Transverse colon (tissue), 4 donors: ENCODE measurements at regions not wholly inside any gene's neighbourhood (a gene's known extent, or its start where the extent isn't known, plus 50 kb on each side); places are given as distances from the start of the nearest gene placed in this dataset.

Experiments used
- DNase-seq: peaks from one replicate; pipeline ENCODE4 v3.0.0-alpha.2; 2019
- H3K27ac ChIP-seq, 4 donors: fragments of 200-600 bp; sonication (generic); 2 replicates each; pipeline ENCODE4 v1.5.1; 2016 to 2018; ENCODE audit warnings: inconsistent platforms in 4 of 4
- H3K27me3 ChIP-seq: fragments of 200-600 bp; sonication (generic); 2 replicates; pipeline ENCODE4 v1.5.1; 2017; ENCODE audit warnings: inconsistent platforms
- H3K36me3 ChIP-seq, 4 donors: fragments of 200-600 bp; sonication (generic); 2 replicates each; pipeline ENCODE4 v1.5.1; 2017 to 2019; ENCODE audit warnings: inconsistent platforms in 4 of 4
- H3K4me1 ChIP-seq, 4 donors: fragments of 200-600 bp; sonication (generic); 2 replicates each; pipeline ENCODE4 v1.5.1; 2017 to 2020; ENCODE audit warnings: inconsistent platforms in 4 of 4
- H3K4me3 ChIP-seq, 4 donors: fragments of 200-600 bp; sonication (generic); 1 replicate in 1 of 4; 2 replicates in 3 of 4; pipeline versions ENCODE4 v1.5.1 to v1.6.1; 2017 to 2019; ENCODE audit warnings: inconsistent platforms in 4 of 4
- H3K9me3 ChIP-seq, 2 donors: fragments of 200-600 bp; sonication (generic); 2 replicates each; pipeline ENCODE4 v1.5.1; 2017 to 2019; ENCODE audit warnings: inconsistent platforms in 2 of 2
- CTCF ChIP-seq, 5 experiments: fragments of 200-600 bp in 3 of 5; fragments of 450-650 bp in 2 of 5; sonication (generic) in 3 of 5; IDR thresholded peaks; 1 replicate in 2 of 5; 2 replicates in 3 of 5; pipeline ENCODE4 v1.5.1; 2016 to 2017; ENCODE audit warnings: antibody characterized with exemption in 5 of 5, inconsistent platforms in 3 of 5, mild to moderate bottlenecking in 2 of 5, moderate library complexity in 1 of 5
- EP300 ChIP-seq: sonication (generic); formaldehyde crosslinking; IDR thresholded peaks from one replicate; pipeline ENCODE4 v1.6.1; 2017; ENCODE audit warnings: antibody characterized with exemption, low read depth
- POLR2A ChIP-seq: fragments of 450-650 bp; IDR thresholded peaks from one replicate; pipeline ENCODE4 v1.6.1; 2016; ENCODE audit warnings: antibody characterized with exemption, mild to moderate bottlenecking, moderate library complexity
- POLR2AphosphoS5 ChIP-seq, 3 donors: sonication (generic); formaldehyde crosslinking; IDR thresholded peaks; one replicate each; pipeline ENCODE4 v1.6.1; 2016; ENCODE audit warnings: antibody characterized with exemption in 3 of 3
- WGBS, 2 donors: methylation state at CpG; one replicate each; pipeline ENCODE4 v1.1.5; 2018; ENCODE audit warnings: low coverage in 1 of 2; 5-methylcytosine and 5-hydroxymethylcytosine counted together
- in situ Hi-C, 4 donors: fragments of 200-750 bp; cut with MboI; loops; one replicate each; pipeline versions ENCODE4 v1.15.0 to v1.15.1; 2017; ENCODE audit warnings: low sequenced_read_pairs in 3 of 4, low pct_ligation_motif_present in 1 of 4, low pct_unique_long_range_greater_than_20kb in 1 of 4
- intact Hi-C: fragments of 100-400 bp; cut with DNase I; formaldehyde crosslinking; loops from one replicate; pipeline ENCODE4 v1.15.1; 2023; ENCODE audit warnings: low total_unique reads

DNA sequence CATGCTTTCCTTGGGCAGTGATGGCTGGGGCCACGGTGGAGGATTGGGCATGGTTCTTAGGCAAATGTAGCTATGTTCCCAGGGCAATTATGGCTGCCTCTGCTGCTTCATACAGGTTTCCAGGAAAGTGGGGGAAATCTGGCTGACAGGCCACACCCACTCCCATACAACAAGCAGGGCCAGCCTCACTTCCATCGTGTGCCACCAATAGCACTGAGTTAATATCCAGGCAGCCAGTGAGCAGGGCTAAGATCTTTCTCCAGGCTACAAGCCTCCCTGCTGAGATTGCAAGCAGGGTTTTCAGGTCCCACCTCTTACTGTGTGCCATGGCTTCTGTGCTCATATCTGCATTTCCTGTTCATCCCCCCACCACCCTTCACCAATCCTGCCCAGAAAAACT is 1291.9 kb downstream of the SI start:
- Histone ChIP-seq H3K27ac (no peak overlapping the region), H3K36me3 (no peaks in the 10 kb centered on the region), H3K27me3 (no peaks in the 10 kb centered on the region), H3K4me3 (no peak overlapping the region), H3K9me3 (peaks cover 0 to 3% of the 10 kb centered on the region in 2 donors), H3K4me1 (no peaks in the 10 kb centered on the region)
- intact Hi-C loops = no loop called here
- in situ Hi-C loops = no loop called here
- WGBS, 2 donors = 52% methylated on average over 2 of the region's 2 CpGs; no CpG with 5 or more reads in 1 of the 2 donors
- DNase-seq = no peak
- no peak for TF ChIP-seq CTCF (IDR thresholded peaks at IDR 0.05)
- no peak for TF ChIP-seq POLR2AphosphoS5 (IDR thresholded peaks at IDR 0.05)
- no peak for TF ChIP-seq POLR2A
- TF ChIP-seq EP300 = no peak

DNA sequence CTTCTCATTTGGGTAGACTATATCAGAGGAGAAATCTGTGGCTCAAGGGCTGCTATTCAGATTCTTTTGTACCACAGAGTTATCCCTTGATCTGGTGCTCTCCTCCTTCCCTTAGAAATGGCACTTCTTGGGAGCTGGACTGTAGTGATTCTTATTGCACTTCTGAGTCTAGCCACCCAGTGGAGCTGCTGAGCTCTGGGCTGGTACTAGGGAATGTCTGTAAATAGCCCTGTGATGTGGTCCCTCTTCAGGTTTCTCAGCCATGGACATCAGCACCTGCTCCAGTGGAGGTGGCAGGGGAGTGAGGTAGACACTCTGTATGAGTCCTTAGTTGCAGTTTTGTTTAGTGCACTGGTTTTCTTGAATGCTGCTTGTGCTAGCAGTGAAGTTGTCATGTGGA is 1292.6 kb downstream of the SI start:
- H3K27ac ChIP-seq = no peak overlapping the region
- no peak overlapping the region for H3K4me3 ChIP-seq
- intact Hi-C loops = no loop called here
- H3K4me1 ChIP-seq = no peaks in the 10 kb centered on the region
- DNase-seq = no peak
- no peaks in the 10 kb centered on the region for H3K27me3 ChIP-seq
- in situ Hi-C loops = no loop called here
- peaks cover 0 to 3% of the 10 kb centered on the region in 2 donors for H3K9me3 ChIP-seq
- H3K36me3 ChIP-seq = no peaks in the 10 kb centered on the region
- TF ChIP-seq EP300 (no peak), POLR2A (no peak), POLR2AphosphoS5 (IDR thresholded peaks at IDR 0.05) (no peak), CTCF (IDR thresholded peaks at IDR 0.05) (no peak)

GRCh38 chr3:163779396-163780344 is 1298.6 kb downstream of the SI start:
- H3K27ac ChIP-seq = no peak overlapping the region
- no peak for DNase-seq
- in situ Hi-C loops (no loop called here), intact Hi-C loops (no loop called here)
- H3K36me3 ChIP-seq = no peaks in the 10 kb centered on the region
- no peaks in the 10 kb centered on the region for H3K27me3 ChIP-seq
- H3K9me3 ChIP-seq = peaks cover 0 to 3% of the 10 kb centered on the region in 2 donors
- TF ChIP-seq EP300 (no peak), POLR2A (no peak)
- WGBS, 2 donors = 57 to 63% methylated on average over 10 to 13 of the region's 13 CpGs
- H3K4me1 ChIP-seq = no peaks in the 10 kb centered on the region
- H3K4me3 ChIP-seq = no peak overlapping the region

DNA sequence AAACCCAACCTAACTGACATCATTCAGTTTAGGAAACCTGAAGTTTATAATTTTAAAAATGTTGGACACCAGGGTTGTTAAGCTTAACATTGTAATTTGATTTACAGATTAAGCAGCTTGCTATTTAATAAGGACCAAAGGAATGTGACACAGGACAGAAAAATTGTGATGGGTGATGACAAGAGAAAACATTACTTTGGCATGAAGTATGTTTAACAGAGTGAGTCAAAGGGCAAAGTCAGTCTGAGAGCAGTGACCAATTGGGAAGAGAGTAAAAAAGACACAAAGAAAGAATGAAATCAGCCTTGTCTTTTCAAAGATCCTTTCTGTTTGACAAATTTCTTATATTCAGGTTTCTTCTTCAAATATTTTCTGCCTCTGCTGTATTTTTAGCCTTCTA is 1301.6 kb downstream of the SI start:
- Histone ChIP-seq H3K36me3 (no peaks in the 10 kb centered on the region), H3K4me1 (no peaks in the 10 kb centered on the region), H3K9me3 (no peaks in the 10 kb centered on the region), H3K4me3 (no peak overlapping the region), H3K27me3 (no peaks in the 10 kb centered on the region), H3K27ac (no peak overlapping the region)
- TF ChIP-seq POLR2AphosphoS5 (IDR thresholded peaks at IDR 0.05) (no peak), CTCF (IDR thresholded peaks at IDR 0.05) (no peak), EP300 (no peak), POLR2A (no peak)
- intact Hi-C loops (no loop called here), in situ Hi-C loops (no loop called here)
- no peak for DNase-seq

- no peak overlapping the region for H3K4me3 ChIP-seq
- no peak overlapping the region for H3K27ac ChIP-seq
- DNase-seq = no peak
- H3K9me3 ChIP-seq = no peaks in the 10 kb centered on the region
- intact Hi-C loops (no loop called here), in situ Hi-C loops (no loop called here)
- no peaks in the 10 kb centered on the region for H3K36me3 ChIP-seq
- no peaks in the 10 kb centered on the region for H3K27me3 ChIP-seq
- H3K4me1 ChIP-seq = no peaks in the 10 kb centered on the region
- TF ChIP-seq CTCF (IDR thresholded peaks at IDR 0.05) = no peak
- no peak for TF ChIP-seq POLR2AphosphoS5 (IDR thresholded peaks at IDR 0.05)
- TF ChIP-seq EP300 = no peak
- TF ChIP-seq POLR2A = no peak
Observed at GRCh38 chr3:163773136-163773535, 1305.2 kb downstream of the SI start.
